ENCODE measurements at regions not wholly inside any gene's neighbourhood (a gene's known extent, or its start where the extent isn't known, plus 50 kb on each side); places are given as distances from the start of the nearest gene placed in this dataset.

GRCh38 chr6:81669445-81669844 lies 83.0 kb downstream of the TENT5A start (continued):
- TF ChIP-seq ZNF425 (CRISPR knock-in tag; conservative IDR thresholded peaks at IDR 0.05) = no peak
- no peak for TF ChIP-seq ZBTB21 (CRISPR knock-in tag; IDR thresholded peaks at IDR 0.05; ENCODE audit: borderline replicate concordance)
- TF ChIP-seq ATF3 (CRISPR knock-in tag; conservative IDR thresholded peaks at IDR 0.05) = no peak

DNA sequence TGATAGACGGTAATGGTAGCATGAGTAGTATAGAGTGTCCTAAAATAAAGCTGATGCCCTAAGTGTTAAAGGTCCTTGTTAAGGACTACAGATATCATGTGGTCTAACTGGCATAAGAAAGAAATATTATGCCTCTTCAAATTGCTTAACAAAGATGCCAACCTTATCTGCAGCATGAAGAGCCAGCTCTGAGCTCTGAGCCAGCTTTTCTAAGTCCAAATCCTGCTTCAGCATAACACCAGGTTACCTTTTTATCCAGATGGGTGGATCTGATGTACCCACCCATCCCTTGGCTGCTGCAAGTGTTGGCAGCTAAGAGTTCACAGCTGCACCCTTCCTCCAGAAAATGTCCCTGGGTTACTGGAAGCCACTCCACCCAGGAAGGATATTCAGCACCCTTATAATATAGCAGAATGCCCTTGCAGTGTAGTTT lies 83.8 kb downstream of the TENT5A start:
- CTCF ChIA-PET = no interaction called here

DNA sequence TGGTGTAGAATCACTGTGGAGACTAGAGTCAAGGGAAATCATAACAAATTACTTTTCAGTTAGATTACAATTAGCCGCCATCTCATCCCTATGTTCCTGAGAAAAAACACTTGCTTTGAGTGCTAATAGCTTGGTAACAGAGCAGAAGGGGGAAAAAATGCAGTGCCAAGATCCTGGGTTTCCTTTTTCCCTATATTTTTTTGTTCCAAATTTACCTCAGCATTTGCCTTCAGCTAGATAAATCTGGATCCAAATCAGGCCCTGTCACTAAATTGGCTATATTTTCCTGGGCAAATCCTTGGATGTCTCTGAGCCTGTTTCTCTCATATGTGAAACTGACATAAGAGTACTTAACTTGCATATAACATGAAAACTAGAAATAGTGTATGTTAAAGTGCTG lies 86.0 kb downstream of the TENT5A start:
- ATAC-seq (no peak), DNase-seq (ENCODE audit: low spot score) (no peak)
- H3K4me3 Mint-ChIP-seq = no peak overlapping the region
- no peak overlapping the region for H3K27ac Mint-ChIP-seq
- ChIA-PET POLR2A (no interaction called here), CTCF (no interaction called here)
- no peaks in the 10 kb centered on the region for H3K36me3 Mint-ChIP-seq
- peaks cover 3% of the 10 kb centered on the region; the same call in 1 of the 2 replicates for H3K9me3 Mint-ChIP-seq
- no peaks in the 10 kb centered on the region for H3K4me1 Mint-ChIP-seq
- no peaks in the 10 kb centered on the region for H3K27me3 Mint-ChIP-seq (ENCODE audit: low read depth)
- TF ChIP-seq, protein P1, sequence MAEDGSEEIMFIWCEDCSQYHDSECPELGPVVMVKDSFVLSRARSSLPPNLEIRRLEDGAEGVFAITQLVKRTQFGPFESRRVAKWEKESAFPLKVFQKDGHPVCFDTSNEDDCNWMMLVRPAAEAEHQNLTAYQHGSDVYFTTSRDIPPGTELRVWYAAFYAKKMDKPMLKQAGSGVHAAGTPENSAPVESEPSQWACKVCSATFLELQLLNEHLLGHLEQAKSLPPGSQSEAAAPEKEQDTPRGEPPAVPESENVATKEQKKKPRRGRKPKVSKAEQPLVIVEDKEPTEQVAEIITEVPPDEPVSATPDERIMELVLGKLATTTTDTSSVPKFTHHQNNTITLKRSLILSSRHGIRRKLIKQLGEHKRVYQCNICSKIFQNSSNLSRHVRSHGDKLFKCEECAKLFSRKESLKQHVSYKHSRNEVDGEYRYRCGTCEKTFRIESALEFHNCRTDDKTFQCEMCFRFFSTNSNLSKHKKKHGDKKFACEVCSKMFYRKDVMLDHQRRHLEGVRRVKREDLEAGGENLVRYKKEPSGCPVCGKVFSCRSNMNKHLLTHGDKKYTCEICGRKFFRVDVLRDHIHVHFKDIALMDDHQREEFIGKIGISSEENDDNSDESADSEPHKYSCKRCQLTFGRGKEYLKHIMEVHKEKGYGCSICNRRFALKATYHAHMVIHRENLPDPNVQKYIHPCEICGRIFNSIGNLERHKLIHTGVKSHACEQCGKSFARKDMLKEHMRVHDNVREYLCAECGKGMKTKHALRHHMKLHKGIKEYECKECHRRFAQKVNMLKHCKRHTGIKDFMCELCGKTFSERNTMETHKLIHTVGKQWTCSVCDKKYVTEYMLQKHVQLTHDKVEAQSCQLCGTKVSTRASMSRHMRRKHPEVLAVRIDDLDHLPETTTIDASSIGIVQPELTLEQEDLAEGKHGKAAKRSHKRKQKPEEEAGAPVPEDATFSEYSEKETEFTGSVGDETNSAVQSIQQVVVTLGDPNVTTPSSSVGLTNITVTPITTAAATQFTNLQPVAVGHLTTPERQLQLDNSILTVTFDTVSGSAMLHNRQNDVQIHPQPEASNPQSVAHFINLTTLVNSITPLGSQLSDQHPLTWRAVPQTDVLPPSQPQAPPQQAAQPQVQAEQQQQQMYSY (CRISPR knock-in tag; IDR thresholded peaks at IDR 0.05) = no peak
- TF ChIP-seq AR (CRISPR knock-in tag; IDR thresholded peaks at IDR 0.05) (no peak), GRHL2 (CRISPR knock-in tag; IDR thresholded peaks at IDR 0.05; ENCODE audit: insufficient replicate concordance, severe bottlenecking) (no peak), ETV6 (CRISPR knock-in tag; IDR thresholded peaks at IDR 0.05) (no peak), NFYB (CRISPR knock-in tag; conservative IDR thresholded peaks at IDR 0.05; ENCODE audit: low read depth) (no peak), JAZF1 (CRISPR knock-in tag; IDR thresholded peaks at IDR 0.05) (no peak), KAT7 (CRISPR knock-in tag; IDR thresholded peaks at IDR 0.05; ENCODE audit: borderline replicate concordance) (no peak)
- TF ChIP-seq, protein P2, sequence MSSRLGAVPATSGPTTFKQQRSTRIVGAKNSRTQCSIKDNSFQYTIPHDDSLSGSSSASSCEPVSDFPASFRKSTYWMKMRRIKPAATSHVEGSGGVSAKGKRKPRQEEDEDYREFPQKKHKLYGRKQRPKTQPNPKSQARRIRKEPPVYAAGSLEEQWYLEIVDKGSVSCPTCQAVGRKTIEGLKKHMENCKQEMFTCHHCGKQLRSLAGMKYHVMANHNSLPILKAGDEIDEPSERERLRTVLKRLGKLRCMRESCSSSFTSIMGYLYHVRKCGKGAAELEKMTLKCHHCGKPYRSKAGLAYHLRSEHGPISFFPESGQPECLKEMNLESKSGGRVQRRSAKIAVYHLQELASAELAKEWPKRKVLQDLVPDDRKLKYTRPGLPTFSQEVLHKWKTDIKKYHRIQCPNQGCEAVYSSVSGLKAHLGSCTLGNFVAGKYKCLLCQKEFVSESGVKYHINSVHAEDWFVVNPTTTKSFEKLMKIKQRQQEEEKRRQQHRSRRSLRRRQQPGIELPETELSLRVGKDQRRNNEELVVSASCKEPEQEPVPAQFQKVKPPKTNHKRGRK (CRISPR knock-in tag; IDR thresholded peaks at IDR 0.05; ENCODE audit: borderline replicate concordance) = no peak
- TF ChIP-seq, protein P3, sequence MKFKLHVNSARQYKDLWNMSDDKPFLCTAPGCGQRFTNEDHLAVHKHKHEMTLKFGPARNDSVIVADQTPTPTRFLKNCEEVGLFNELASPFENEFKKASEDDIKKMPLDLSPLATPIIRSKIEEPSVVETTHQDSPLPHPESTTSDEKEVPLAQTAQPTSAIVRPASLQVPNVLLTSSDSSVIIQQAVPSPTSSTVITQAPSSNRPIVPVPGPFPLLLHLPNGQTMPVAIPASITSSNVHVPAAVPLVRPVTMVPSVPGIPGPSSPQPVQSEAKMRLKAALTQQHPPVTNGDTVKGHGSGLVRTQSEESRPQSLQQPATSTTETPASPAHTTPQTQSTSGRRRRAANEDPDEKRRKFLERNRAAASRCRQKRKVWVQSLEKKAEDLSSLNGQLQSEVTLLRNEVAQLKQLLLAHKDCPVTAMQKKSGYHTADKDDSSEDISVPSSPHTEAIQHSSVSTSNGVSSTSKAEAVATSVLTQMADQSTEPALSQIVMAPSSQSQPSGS (CRISPR knock-in tag; IDR thresholded peaks at IDR 0.05; ENCODE audit: borderline replicate concordance, low read depth) = no peak

More for the DNA sequence above, 83.8 kb downstream of the TENT5A start:
- Mint-ChIP-seq H3K27me3 (ENCODE audit: low read depth) (no peaks in the 10 kb centered on the region), H3K36me3 (no peaks in the 10 kb centered on the region), H3K4me3 (no peak overlapping the region), H3K27ac (no peak overlapping the region), H3K4me1 (no peaks in the 10 kb centered on the region), H3K9me3 (peaks cover 3% of the 10 kb centered on the region; the same call in 1 of the 2 replicates)
- POLR2A ChIA-PET = no interaction called here
- ATAC-seq = no peak
- DNase-seq (ENCODE audit: low spot score) = no peak
- TF ChIP-seq SMAD4 (CRISPR knock-in tag; IDR thresholded peaks at IDR 0.05) = no peak
- no peak for TF ChIP-seq NFYB (CRISPR knock-in tag; conservative IDR thresholded peaks at IDR 0.05; ENCODE audit: low read depth)
- TF ChIP-seq GRHL2 (CRISPR knock-in tag; IDR thresholded peaks at IDR 0.05; ENCODE audit: insufficient replicate concordance, severe bottlenecking) = no peak
- no peak for TF ChIP-seq ZNF138 (CRISPR knock-in tag; conservative IDR thresholded peaks at IDR 0.05)
- TF ChIP-seq ZBTB21 (CRISPR knock-in tag; IDR thresholded peaks at IDR 0.05; ENCODE audit: borderline replicate concordance) = no peak
- TF ChIP-seq FOXP1 (CRISPR knock-in tag; IDR thresholded peaks at IDR 0.05; ENCODE audit: borderline replicate concordance) = no peak
- TF ChIP-seq EMX1 (CRISPR knock-in tag; IDR thresholded peaks at IDR 0.05) = no peak
- TF ChIP-seq, protein P4, sequence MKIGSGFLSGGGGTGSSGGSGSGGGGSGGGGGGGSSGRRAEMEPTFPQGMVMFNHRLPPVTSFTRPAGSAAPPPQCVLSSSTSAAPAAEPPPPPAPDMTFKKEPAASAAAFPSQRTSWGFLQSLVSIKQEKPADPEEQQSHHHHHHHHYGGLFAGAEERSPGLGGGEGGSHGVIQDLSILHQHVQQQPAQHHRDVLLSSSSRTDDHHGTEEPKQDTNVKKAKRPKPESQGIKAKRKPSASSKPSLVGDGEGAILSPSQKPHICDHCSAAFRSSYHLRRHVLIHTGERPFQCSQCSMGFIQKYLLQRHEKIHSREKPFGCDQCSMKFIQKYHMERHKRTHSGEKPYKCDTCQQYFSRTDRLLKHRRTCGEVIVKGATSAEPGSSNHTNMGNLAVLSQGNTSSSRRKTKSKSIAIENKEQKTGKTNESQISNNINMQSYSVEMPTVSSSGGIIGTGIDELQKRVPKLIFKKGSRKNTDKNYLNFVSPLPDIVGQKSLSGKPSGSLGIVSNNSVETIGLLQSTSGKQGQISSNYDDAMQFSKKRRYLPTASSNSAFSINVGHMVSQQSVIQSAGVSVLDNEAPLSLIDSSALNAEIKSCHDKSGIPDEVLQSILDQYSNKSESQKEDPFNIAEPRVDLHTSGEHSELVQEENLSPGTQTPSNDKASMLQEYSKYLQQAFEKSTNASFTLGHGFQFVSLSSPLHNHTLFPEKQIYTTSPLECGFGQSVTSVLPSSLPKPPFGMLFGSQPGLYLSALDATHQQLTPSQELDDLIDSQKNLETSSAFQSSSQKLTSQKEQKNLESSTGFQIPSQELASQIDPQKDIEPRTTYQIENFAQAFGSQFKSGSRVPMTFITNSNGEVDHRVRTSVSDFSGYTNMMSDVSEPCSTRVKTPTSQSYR (CRISPR knock-in tag; IDR thresholded peaks at IDR 0.05) = no peak
- no peak for TF ChIP-seq TP53 (CRISPR knock-in tag; IDR thresholded peaks at IDR 0.05)
- no peak for TF ChIP-seq NFATC4 (CRISPR knock-in tag; IDR thresholded peaks at IDR 0.05)
- no peak for TF ChIP-seq TEAD4 (CRISPR knock-in tag; IDR thresholded peaks at IDR 0.05)

Data from WTC11 (cell line).